IMR-90 (cell line): ENCODE measurements at regions not wholly inside any gene's neighbourhood (a gene's known extent, or its start where the extent isn't known, plus 50 kb on each side); places are given as distances from the start of the nearest gene placed in this dataset.

ENCODE experiments used
- ATAC-seq: fragments of 200-7000 bp; cut with Tn5 transposase; 2 replicates; pipeline ENCODE4 v1.9.1; 2020; ENCODE audit warnings: low read depth, mild to moderate bottlenecking, moderate library complexity
- BruUV-seq: library from RNA; stranded (reverse); fragments of 400-500 nt; replicated peaks from 2 replicates; lab custom pipeline; 2021; lab: Mats Ljungman, UMichigan
- CTCF ChIA-PET: fragments of 300-600 bp; formaldehyde crosslinking; extraction: SDS; loops from one replicate; lab custom pipeline; 2021; ENCODE audit warnings: antibody characterized with exemption; lab: Yijun Ruan, JAX
- POLR2A ChIA-PET: fragments of 300-600 bp; sonication (Branson Sonifier 250); formaldehyde crosslinking; loops from one replicate; lab custom pipeline; 2022; ENCODE audit warnings: antibody characterized with exemption; ENCODE audit not compliant: unreplicated experiment; lab: Charles Lee
- DNase-seq: peaks from one replicate; pipeline ENCODE4 v3.0.0; 2013
- H2AFZ ChIP-seq: replicated peaks from 2 replicates; pipeline ENCODE3; 2013; ENCODE audit warnings: low read length, mild to moderate bottlenecking; ENCODE audit not compliant: poor library complexity
- H2AK5ac ChIP-seq: 2 replicates; pipeline ENCODE4 v1.6.1; 2013; ENCODE audit warnings: low read depth, low read length, inconsistent platforms
- H2AK9ac ChIP-seq: replicated peaks from 2 replicates; pipeline ENCODE3; 2013; ENCODE audit warnings: mild to moderate bottlenecking, low read depth, low read length, moderate library complexity; ENCODE audit not compliant: poor library complexity
- H2BK120ac ChIP-seq: 2 replicates; pipeline ENCODE4 v1.6.1; 2013; ENCODE audit warnings: low read depth, low read length, inconsistent platforms
- H2BK15ac ChIP-seq: 3 replicates; pipeline ENCODE4 v1.6.1; 2013; ENCODE audit warnings: low read depth, low read length, inconsistent platforms
- H2BK20ac ChIP-seq: 2 replicates; pipeline ENCODE4 v1.6.1; 2013; ENCODE audit warnings: low read depth, mild to moderate bottlenecking, inconsistent platforms, low read length, moderate library complexity
- H2BK5ac ChIP-seq: 2 replicates; pipeline ENCODE4 v1.6.1; 2013; ENCODE audit warnings: mild to moderate bottlenecking, low read depth, low read length, inconsistent platforms; ENCODE audit not compliant: poor library complexity, severe bottlenecking
- H3K14ac ChIP-seq: replicated peaks from 2 replicates; pipeline ENCODE4 v1.6.1; 2013; ENCODE audit warnings: low read depth, low read length, inconsistent platforms
- H3K18ac ChIP-seq: 2 replicates; pipeline ENCODE4 v1.6.1; 2013; ENCODE audit warnings: low read depth, low read length, control low read depth
- H3K23ac ChIP-seq: 2 replicates; pipeline ENCODE4 v1.6.1; 2013; ENCODE audit warnings: low read depth, low read length, inconsistent platforms
- H3K27ac ChIP-seq: 2 replicates; pipeline ENCODE4 v1.5.1; 2013; ENCODE audit warnings: mild to moderate bottlenecking, control low read depth, low read length; ENCODE audit not compliant: insufficient read depth
- H3K27me3 ChIP-seq: 2 replicates; pipeline ENCODE4 v1.6.1; 2013; ENCODE audit warnings: low read length; ENCODE audit not compliant: control insufficient read depth, insufficient read depth
- H3K36me3 ChIP-seq: 2 replicates; pipeline ENCODE4 v1.6.1; 2013; ENCODE audit warnings: low read length, mixed read lengths; ENCODE audit not compliant: control insufficient read depth, insufficient read depth
- H3K4ac ChIP-seq: 2 replicates; pipeline ENCODE4 v1.6.1; 2013; ENCODE audit warnings: low read depth, low read length, inconsistent platforms
- H3K4me1 ChIP-seq: 2 replicates; pipeline ENCODE4 v1.6.1; 2013; ENCODE audit warnings: low read length, mixed read lengths; ENCODE audit not compliant: control insufficient read depth, insufficient read depth
- H3K4me2 ChIP-seq: 2 replicates; pipeline ENCODE4 v1.6.1; 2013; ENCODE audit warnings: low read depth, mild to moderate bottlenecking, control low read depth, low read length, moderate library complexity
- H3K4me3 ChIP-seq: 2 replicates; pipeline ENCODE4 v1.5.1; 2013; ENCODE audit warnings: low read depth, mild to moderate bottlenecking, control low read depth, low read length, moderate library complexity; ENCODE audit not compliant: insufficient read depth
- H3K56ac ChIP-seq: 2 replicates; pipeline ENCODE4 v1.6.1; 2013; ENCODE audit warnings: low read length, inconsistent platforms; ENCODE audit not compliant: insufficient read depth; ENCODE audit errors: extremely low read depth
- H3K79me1 ChIP-seq, 2 experiments: 2 replicates each; pipeline ENCODE4 v1.6.1; 2013; ENCODE audit warnings: low read length in 2 of 2, inconsistent platforms in 1 of 2, low read depth in 1 of 2
- H3K9ac ChIP-seq: 2 replicates; pipeline ENCODE4 v1.6.1; 2013; ENCODE audit warnings: low read depth, low read length, control low read depth
- H3K9me1 ChIP-seq: 2 replicates; pipeline ENCODE4 v1.6.1; 2013; ENCODE audit warnings: low read length, inconsistent platforms; ENCODE audit not compliant: insufficient read depth
- H3K9me3 ChIP-seq: 2 replicates; pipeline ENCODE4 v1.6.1; 2013; ENCODE audit warnings: low read length; ENCODE audit not compliant: control insufficient read depth, insufficient read depth
- H4K20me1 ChIP-seq: 2 replicates; pipeline ENCODE4 v1.6.1; 2013; ENCODE audit warnings: low read length, inconsistent platforms; ENCODE audit not compliant: insufficient read depth
- H4K5ac ChIP-seq: 2 replicates; pipeline ENCODE4 v1.6.1; 2013; ENCODE audit warnings: mild to moderate bottlenecking, low read depth, low read length, control low read depth
- H4K8ac ChIP-seq, 2 experiments: 2 replicates each; pipeline ENCODE4 v1.6.1; 2013; ENCODE audit warnings: low read depth in 2 of 2, low read length in 2 of 2, control low read depth in 1 of 2, inconsistent platforms in 1 of 2
- H4K91ac ChIP-seq: 2 replicates; pipeline ENCODE4 v1.6.1; 2013; ENCODE audit warnings: low read depth, low read length, inconsistent platforms; ENCODE audit not compliant: insufficient read depth
- BHLHE40 ChIP-seq: fragments of 150-350 bp; IDR thresholded peaks from 2 replicates; pipeline ENCODE4 v1.6.1; 2016; ENCODE audit warnings: mild to moderate bottlenecking, low read depth, low read length
- CEBPB ChIP-seq: IDR thresholded peaks from 2 replicates; pipeline ENCODE4 v1.6.1; 2012; ENCODE audit warnings: low read depth, low read length, improper control_type of control experiment
- CHD1 ChIP-seq: IDR thresholded peaks from 2 replicates; pipeline ENCODE4 v1.6.1; 2012; ENCODE audit warnings: low read depth, low read length, improper control_type of control experiment
- FOS ChIP-seq: fragments of 150-350 bp; IDR thresholded peaks from 2 replicates; pipeline ENCODE4 v1.6.1; 2016; ENCODE audit warnings: low read depth, low read length
- MAFK ChIP-seq: IDR thresholded peaks from 2 replicates; pipeline ENCODE4 v1.6.1; 2012; ENCODE audit warnings: low read depth, low read length, improper control_type of control experiment
- MAZ ChIP-seq: IDR thresholded peaks from 2 replicates; pipeline ENCODE4 v1.6.1; 2012; ENCODE audit warnings: low read depth, mild to moderate bottlenecking, low read length, improper control_type of control experiment, moderate library complexity, borderline replicate concordance
- MXI1 ChIP-seq: IDR thresholded peaks from 2 replicates; pipeline ENCODE4 v1.6.1; 2012; ENCODE audit warnings: low read depth, mild to moderate bottlenecking, low read length, moderate library complexity, borderline replicate concordance
- NFE2L2 ChIP-seq: fragments of 150-350 bp; IDR thresholded peaks from 2 replicates; pipeline ENCODE4 v1.6.1; 2016; ENCODE audit warnings: low read depth, mild to moderate bottlenecking, low read length
- POLR2A ChIP-seq: IDR thresholded peaks from 2 replicates; pipeline ENCODE4 v1.6.1; 2012; ENCODE audit warnings: mild to moderate bottlenecking, low read depth, low read length
- RAD21 ChIP-seq: IDR thresholded peaks from 2 replicates; pipeline ENCODE4 v1.6.1; 2012; ENCODE audit warnings: low read length, improper control_type of control experiment
- RFX5 ChIP-seq: IDR thresholded peaks from 2 replicates; pipeline ENCODE4 v1.8.0; 2012; ENCODE audit warnings: low read depth, mild to moderate bottlenecking, low read length, moderate library complexity
- SMC3 ChIP-seq: fragments of 150-350 bp; IDR thresholded peaks from 2 replicates; pipeline ENCODE4 v1.6.1; 2016; ENCODE audit warnings: low read depth, mild to moderate bottlenecking, antibody characterized with exemption, low read length, moderate library complexity
- WGBS, 2 experiments: methylation state at CpG; one replicate each; pipeline versions ENCODE4 v1.1.5 to v1.1.7; 2013; ENCODE audit warnings: missing lambda C conversion rate in 2 of 2; ENCODE audit not compliant: insufficient read length in 1 of 2; ENCODE audit errors: extremely low coverage in 2 of 2; 5-methylcytosine and 5-hydroxymethylcytosine counted together
- dilution Hi-C: fragments of 300-500 bp; cut with HindIII; formaldehyde crosslinking; loops from one replicate; pipeline ENCODE4 v1.14.3; 2018; ENCODE audit warnings: low sequenced_read_pairs; ENCODE audit not compliant: unreplicated experiment
- in situ Hi-C: fragments of 300-500 bp; cut with MboI; formaldehyde crosslinking; loops from 3 replicates; pipeline ENCODE4 v1.14.3; 2019; ENCODE audit warnings: low sequenced_read_pairs, inconsistent platforms, mixed read lengths
- intact Hi-C: fragments of 100-400 bp; cut with micrococcal nuclease; formaldehyde crosslinking; loops from 2 replicates; pipeline ENCODE4 v1.10.0; 2022
- TF ChIP-seq, protein P1 (sequence below): fragments of 150-350 bp; IDR thresholded peaks from 2 replicates; pipeline ENCODE4 v1.6.1; 2016; ENCODE audit warnings: low read depth, mild to moderate bottlenecking, low read length, moderate library complexity, borderline replicate concordance
- TF ChIP-seq, protein P2 (sequence below): fragments of 150-350 bp; IDR thresholded peaks from 2 replicates; pipeline ENCODE4 v1.6.1; 2017; ENCODE audit warnings: mild to moderate bottlenecking, antibody characterized with exemption, low read length, low read depth
- TF ChIP-seq, protein P3 (sequence below): conservative IDR thresholded peaks from 2 replicates; pipeline ENCODE4 v1.5.1; 2012; ENCODE audit warnings: mild to moderate bottlenecking, low read depth, low read length, improper control_type of control experiment

- H3K56ac ChIP-seq: peak overlapping the region; percentile 88
- H3K4me3 ChIP-seq: no peak overlapping the region
- H2BK15ac ChIP-seq: peak overlapping the region; percentile 96
- H3K27ac ChIP-seq: peak overlapping the region; percentile 99
- peak overlapping the region; percentile 85 for H3K23ac ChIP-seq
- ChIA-PET CTCF (interaction anchor here (1.2 kb wide), 1 partner anchor 91 kb away, joined by 3 read pairs; no protein-coding TSS in a partner anchor), POLR2A (interaction anchor here (0.8 to 1.1 kb wide), 2 partner anchors 28 to 342 kb away, joined by 3 read pairs; no protein-coding TSS in a partner anchor)
- DNase-seq: no peak
- peak overlapping the region; percentile 96 for H4K91ac ChIP-seq
- peak overlapping the region; percentile 85 for H3K14ac ChIP-seq
- H4K5ac ChIP-seq: peak overlapping the region; percentile 98
- dilution Hi-C loops: no loop called here
- peak overlapping the region; percentile 39 for H2AK9ac ChIP-seq
- H4K8ac ChIP-seq: peak overlapping the region; percentile 80 to 94
- peaks cover 17% of the 10 kb centered on the region for H3K9me1 ChIP-seq
- 80% methylated on average over 1 of the region's 4 CpGs; no CpG with 5 or more reads in 1 of the 2 experiments for WGBS, 2 experiments
- peaks cover 29% of the 10 kb centered on the region for H3K4me1 ChIP-seq
- no peaks in the 10 kb centered on the region for H3K27me3 ChIP-seq
- peak; percentile 2; the same call in 1 of the 2 replicates for ATAC-seq
- no peaks in the 10 kb centered on the region for H3K79me1 ChIP-seq
- H3K9ac ChIP-seq: peak overlapping the region; percentile 53
- intact Hi-C loops: loop anchor here (1.0 kb wide), 3 partner anchors 28 to 110 kb away; no protein-coding TSS in a partner anchor
- peak overlapping the region; percentile 95 for H3K4ac ChIP-seq
- H3K36me3 ChIP-seq: no peaks in the 10 kb centered on the region
- H3K9me3 ChIP-seq: no peaks in the 10 kb centered on the region
- H2AFZ ChIP-seq: no peak overlapping the region
- in situ Hi-C loops: no loop called here
- H2AK5ac ChIP-seq: peak overlapping the region; percentile 92
- H3K18ac ChIP-seq: peak overlapping the region; percentile 97
- H2BK5ac ChIP-seq: peak overlapping the region; percentile 96
- peak overlapping the region; percentile 96 for H2BK120ac ChIP-seq
- H3K4me2 ChIP-seq: peak overlapping the region; percentile 87
- peak overlapping the region; percentile 98 for H2BK20ac ChIP-seq
- no TSS peak for BruUV-seq
- no peaks in the 10 kb centered on the region for H4K20me1 ChIP-seq
- TF ChIP-seq FOS (no peak), CEBPB (no peak), CHD1 (no peak), POLR2A (no peak), MXI1 (no peak), MAZ (no peak), RFX5 (no peak), RAD21 (no peak), SMC3 (no peak), NFE2L2 (no peak), BHLHE40 (no peak), MAFK (no peak)
- TF ChIP-seq, protein P1, sequence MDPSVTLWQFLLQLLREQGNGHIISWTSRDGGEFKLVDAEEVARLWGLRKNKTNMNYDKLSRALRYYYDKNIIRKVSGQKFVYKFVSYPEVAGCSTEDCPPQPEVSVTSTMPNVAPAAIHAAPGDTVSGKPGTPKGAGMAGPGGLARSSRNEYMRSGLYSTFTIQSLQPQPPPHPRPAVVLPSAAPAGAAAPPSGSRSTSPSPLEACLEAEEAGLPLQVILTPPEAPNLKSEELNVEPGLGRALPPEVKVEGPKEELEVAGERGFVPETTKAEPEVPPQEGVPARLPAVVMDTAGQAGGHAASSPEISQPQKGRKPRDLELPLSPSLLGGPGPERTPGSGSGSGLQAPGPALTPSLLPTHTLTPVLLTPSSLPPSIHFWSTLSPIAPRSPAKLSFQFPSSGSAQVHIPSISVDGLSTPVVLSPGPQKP: no peak
- TF ChIP-seq, protein P2, sequence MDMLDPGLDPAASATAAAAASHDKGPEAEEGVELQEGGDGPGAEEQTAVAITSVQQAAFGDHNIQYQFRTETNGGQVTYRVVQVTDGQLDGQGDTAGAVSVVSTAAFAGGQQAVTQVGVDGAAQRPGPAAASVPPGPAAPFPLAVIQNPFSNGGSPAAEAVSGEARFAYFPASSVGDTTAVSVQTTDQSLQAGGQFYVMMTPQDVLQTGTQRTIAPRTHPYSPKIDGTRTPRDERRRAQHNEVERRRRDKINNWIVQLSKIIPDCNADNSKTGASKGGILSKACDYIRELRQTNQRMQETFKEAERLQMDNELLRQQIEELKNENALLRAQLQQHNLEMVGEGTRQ: no peak
- TF ChIP-seq, protein P3, sequence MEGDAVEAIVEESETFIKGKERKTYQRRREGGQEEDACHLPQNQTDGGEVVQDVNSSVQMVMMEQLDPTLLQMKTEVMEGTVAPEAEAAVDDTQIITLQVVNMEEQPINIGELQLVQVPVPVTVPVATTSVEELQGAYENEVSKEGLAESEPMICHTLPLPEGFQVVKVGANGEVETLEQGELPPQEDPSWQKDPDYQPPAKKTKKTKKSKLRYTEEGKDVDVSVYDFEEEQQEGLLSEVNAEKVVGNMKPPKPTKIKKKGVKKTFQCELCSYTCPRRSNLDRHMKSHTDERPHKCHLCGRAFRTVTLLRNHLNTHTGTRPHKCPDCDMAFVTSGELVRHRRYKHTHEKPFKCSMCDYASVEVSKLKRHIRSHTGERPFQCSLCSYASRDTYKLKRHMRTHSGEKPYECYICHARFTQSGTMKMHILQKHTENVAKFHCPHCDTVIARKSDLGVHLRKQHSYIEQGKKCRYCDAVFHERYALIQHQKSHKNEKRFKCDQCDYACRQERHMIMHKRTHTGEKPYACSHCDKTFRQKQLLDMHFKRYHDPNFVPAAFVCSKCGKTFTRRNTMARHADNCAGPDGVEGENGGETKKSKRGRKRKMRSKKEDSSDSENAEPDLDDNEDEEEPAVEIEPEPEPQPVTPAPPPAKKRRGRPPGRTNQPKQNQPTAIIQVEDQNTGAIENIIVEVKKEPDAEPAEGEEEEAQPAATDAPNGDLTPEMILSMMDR: no peak
Observed at GRCh38 chr15:58360421-58361090, 71.2 kb upstream of the LIPC start.
